Calu3 (cell line): ENCODE measurements at regions not wholly inside any gene's neighbourhood (a gene's known extent, or its start where the extent isn't known, plus 50 kb on each side); places are given as distances from the start of the nearest gene placed in this dataset.

Experiments
- BruUV-seq: library from RNA; stranded (reverse); fragments of 400-500 nt; replicated peaks from 2 replicates; lab custom pipeline; 2021; lab: Mats Ljungman, UMichigan
- CTCF ChIA-PET: fragments of 300-600 bp; sonication (Branson Sonifier 250); formaldehyde crosslinking; loops from one replicate; lab custom pipeline; 2022; ENCODE audit warnings: antibody characterized with exemption; lab: Charles Lee
- DNase-seq: peaks from one replicate; pipeline ENCODE4 v3.0.0; 2022
- H3K27ac Mint-ChIP-seq: one replicate; pipeline ENCODE4 v1.8.0; 2022; ENCODE audit warnings: mixed read lengths; ENCODE audit not compliant: unreplicated experiment
- H3K27me3 Mint-ChIP-seq: one replicate; pipeline ENCODE4 v1.8.0; 2022; ENCODE audit warnings: mixed read lengths; ENCODE audit not compliant: unreplicated experiment
- H3K36me3 Mint-ChIP-seq: one replicate; pipeline ENCODE4 v1.8.0; 2022; ENCODE audit warnings: mild to moderate bottlenecking, moderate library complexity, mixed read lengths; ENCODE audit not compliant: insufficient read depth, unreplicated experiment
- H3K4me1 Mint-ChIP-seq: one replicate; pipeline ENCODE4 v1.8.0; 2022; ENCODE audit warnings: mild to moderate bottlenecking, low read depth, mixed read lengths; ENCODE audit not compliant: unreplicated experiment
- H3K4me3 Mint-ChIP-seq: one replicate; pipeline ENCODE4 v1.8.0; 2022; ENCODE audit warnings: mild to moderate bottlenecking, low read depth, moderate library complexity, mixed read lengths; ENCODE audit not compliant: unreplicated experiment
- H3K9me3 Mint-ChIP-seq: one replicate; pipeline ENCODE4 v1.8.0; 2022; ENCODE audit warnings: low read depth, mixed read lengths; ENCODE audit not compliant: unreplicated experiment
- intact Hi-C: fragments of 100-400 bp; cut with micrococcal nuclease; formaldehyde crosslinking; loops from one replicate; pipeline ENCODE4 v1.10.0; 2022; ENCODE audit not compliant: unreplicated experiment
- TF ChIP-seq, protein P1 (sequence below): fragments of 200-600 bp; IDR thresholded peaks from one replicate; pipeline ENCODE4 v1.8.0; 2022; ENCODE audit warnings: antibody characterized with exemption; ENCODE audit not compliant: unreplicated experiment

DNA sequence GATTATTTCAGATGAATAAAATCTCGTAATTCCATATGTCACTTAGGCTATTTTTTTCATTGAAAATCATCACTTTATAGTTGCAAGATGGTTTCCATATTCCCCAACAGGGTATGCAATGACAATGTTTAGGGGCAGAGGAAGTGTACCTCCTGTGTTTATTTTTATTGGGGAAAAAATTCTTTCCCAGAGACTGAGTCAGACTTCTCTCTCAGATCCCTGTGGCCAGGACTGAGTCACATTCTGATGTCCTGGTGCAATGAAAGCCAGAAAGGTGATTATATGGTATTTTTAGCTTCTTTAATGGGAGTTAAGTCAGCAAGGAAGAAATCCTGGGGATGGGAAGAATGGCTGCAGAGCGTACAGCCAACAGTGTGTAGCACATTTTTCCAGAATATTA is 196.9 kb upstream of the ALG10 start:
- no peak for DNase-seq
- Mint-ChIP-seq H3K9me3 (peaks cover 2% of the 10 kb centered on the region), H3K27ac (no peak overlapping the region), H3K36me3 (no peaks in the 10 kb centered on the region), H3K4me3 (no peak overlapping the region), H3K4me1 (no peaks in the 10 kb centered on the region), H3K27me3 (no peaks in the 10 kb centered on the region)
- TF ChIP-seq, protein P1, sequence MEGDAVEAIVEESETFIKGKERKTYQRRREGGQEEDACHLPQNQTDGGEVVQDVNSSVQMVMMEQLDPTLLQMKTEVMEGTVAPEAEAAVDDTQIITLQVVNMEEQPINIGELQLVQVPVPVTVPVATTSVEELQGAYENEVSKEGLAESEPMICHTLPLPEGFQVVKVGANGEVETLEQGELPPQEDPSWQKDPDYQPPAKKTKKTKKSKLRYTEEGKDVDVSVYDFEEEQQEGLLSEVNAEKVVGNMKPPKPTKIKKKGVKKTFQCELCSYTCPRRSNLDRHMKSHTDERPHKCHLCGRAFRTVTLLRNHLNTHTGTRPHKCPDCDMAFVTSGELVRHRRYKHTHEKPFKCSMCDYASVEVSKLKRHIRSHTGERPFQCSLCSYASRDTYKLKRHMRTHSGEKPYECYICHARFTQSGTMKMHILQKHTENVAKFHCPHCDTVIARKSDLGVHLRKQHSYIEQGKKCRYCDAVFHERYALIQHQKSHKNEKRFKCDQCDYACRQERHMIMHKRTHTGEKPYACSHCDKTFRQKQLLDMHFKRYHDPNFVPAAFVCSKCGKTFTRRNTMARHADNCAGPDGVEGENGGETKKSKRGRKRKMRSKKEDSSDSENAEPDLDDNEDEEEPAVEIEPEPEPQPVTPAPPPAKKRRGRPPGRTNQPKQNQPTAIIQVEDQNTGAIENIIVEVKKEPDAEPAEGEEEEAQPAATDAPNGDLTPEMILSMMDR: no peak
- intact Hi-C loops: no loop called here
- CTCF ChIA-PET: no interaction called here
- BruUV-seq: no TSS peak

DNA sequence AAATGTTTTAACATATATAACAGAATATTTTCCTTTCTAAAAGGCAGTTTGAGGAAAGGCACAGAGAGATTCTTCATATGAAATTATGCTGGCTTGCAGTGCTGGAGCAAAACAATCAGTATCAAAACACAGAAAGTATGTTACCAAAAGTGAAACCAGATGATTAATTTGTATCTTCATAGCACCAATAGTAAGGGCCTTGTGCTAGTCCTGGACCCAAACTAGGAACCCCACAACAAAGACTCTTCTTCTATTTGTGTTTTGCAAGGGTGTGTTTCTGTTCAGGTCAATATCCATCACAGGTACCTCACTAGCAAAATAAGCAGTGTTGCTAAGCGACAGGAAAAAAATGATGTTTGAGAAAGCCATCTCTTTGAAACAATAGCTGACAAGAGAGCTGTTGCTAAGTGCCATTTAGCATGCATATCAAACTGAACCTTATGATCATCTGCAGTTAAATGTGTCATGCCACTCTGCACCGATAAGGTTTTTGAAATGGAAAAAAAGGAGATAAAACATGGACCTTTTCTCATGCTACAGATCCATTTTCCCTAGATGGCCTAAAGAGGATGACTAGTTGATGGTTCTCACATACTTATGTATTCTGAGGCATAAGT is 196.2 kb upstream of the ALG10 start:
- CTCF ChIA-PET: no interaction called here
- Mint-ChIP-seq H3K27ac (no peak overlapping the region), H3K4me1 (no peaks in the 10 kb centered on the region), H3K9me3 (peaks cover 2% of the 10 kb centered on the region), H3K27me3 (no peaks in the 10 kb centered on the region), H3K36me3 (no peaks in the 10 kb centered on the region), H3K4me3 (no peak overlapping the region)
- no peak for DNase-seq
- BruUV-seq: no TSS peak
- intact Hi-C loops: no loop called here
- TF ChIP-seq, protein P1: no peak

DNA sequence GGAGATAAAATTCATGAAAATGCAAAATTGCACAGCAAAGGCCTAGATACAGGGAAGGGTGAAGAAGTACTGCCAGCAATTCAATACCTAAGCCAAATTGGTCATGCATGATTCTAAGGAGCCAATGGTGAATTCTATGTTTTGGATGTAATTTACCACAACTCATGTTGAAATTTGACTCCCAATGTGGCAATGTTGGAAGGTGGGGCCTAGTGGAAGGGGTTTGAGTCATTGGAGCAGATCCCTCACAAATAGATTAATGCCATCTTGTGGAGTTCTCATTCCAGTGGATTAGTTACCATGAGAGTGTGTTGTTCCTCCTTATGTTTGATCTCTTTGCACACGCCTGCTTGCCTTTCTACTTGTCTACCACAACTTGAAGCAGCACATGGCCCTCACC is 194.0 kb upstream of the ALG10 start:
- no peaks in the 10 kb centered on the region for H3K36me3 Mint-ChIP-seq
- H3K9me3 Mint-ChIP-seq: no peaks in the 10 kb centered on the region
- no TSS peak for BruUV-seq
- TF ChIP-seq, protein P1: no peak
- intact Hi-C loops: no loop called here
- no peaks in the 10 kb centered on the region for H3K27me3 Mint-ChIP-seq
- no peaks in the 10 kb centered on the region for H3K4me1 Mint-ChIP-seq
- no peak overlapping the region for H3K4me3 Mint-ChIP-seq
- DNase-seq: no peak
- no peak overlapping the region for H3K27ac Mint-ChIP-seq
- CTCF ChIA-PET: no interaction called here

DNA sequence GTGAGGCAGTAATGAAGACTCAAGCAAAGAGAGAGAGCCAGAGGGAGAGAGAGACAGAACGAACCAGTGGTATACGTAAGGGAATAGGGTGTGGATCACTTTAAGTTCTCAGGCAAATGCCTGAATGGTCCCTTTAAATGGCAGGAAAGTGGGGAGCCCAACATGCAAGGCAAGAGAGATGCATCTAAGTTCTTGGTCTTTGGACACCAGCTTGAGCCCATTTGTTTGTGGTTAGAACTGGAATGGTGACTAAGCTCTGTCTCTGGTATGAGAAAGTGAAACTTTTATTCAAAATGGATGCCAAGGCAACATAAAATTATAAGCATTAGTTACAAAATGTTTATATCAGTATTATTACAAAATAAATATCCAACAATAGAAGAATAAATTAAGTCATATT is 192.2 kb upstream of the ALG10 start:
- Mint-ChIP-seq H3K27me3 (no peaks in the 10 kb centered on the region), H3K4me1 (no peaks in the 10 kb centered on the region), H3K9me3 (no peaks in the 10 kb centered on the region), H3K4me3 (no peak overlapping the region), H3K36me3 (no peaks in the 10 kb centered on the region), H3K27ac (no peak overlapping the region)
- CTCF ChIA-PET: no interaction called here
- DNase-seq: no peak
- intact Hi-C loops: no loop called here
- TF ChIP-seq, protein P1: no peak
- BruUV-seq: no TSS peak
